Suprapubic skin (tissue), 3 donors: ENCODE measurements at regions not wholly inside any gene's neighbourhood (a gene's known extent, or its start where the extent isn't known, plus 50 kb on each side); places are given as distances from the start of the nearest gene placed in this dataset.

ENCODE experiments used
- CTCF ChIP-seq, 2 donors: fragments of 200-600 bp in 1 of 2; fragments of 450-650 bp in 1 of 2; sonication (generic) in 1 of 2; IDR thresholded peaks; one replicate each; pipeline ENCODE4 v1.5.1; 2016 to 2019; ENCODE audit warnings: antibody characterized with exemption in 2 of 2, mild to moderate bottlenecking in 1 of 2, moderate library complexity in 1 of 2
- EP300 ChIP-seq: sonication (generic); formaldehyde crosslinking; IDR thresholded peaks from one replicate; pipeline ENCODE4 v1.6.1; 2017; ENCODE audit warnings: antibody characterized with exemption
- POLR2A ChIP-seq, 2 donors: fragments of 450-650 bp; IDR thresholded peaks; one replicate each; pipeline ENCODE4 v1.6.1; 2017; ENCODE audit warnings: antibody characterized with exemption in 2 of 2, mild to moderate bottlenecking in 2 of 2, moderate library complexity in 2 of 2

- no peak for TF ChIP-seq EP300
- no peak for TF ChIP-seq CTCF (IDR thresholded peaks at IDR 0.05)
- no peak for TF ChIP-seq POLR2A (IDR thresholded peaks at IDR 0.05)
Measured at GRCh38 chr21:23886828-23887724, 1720.2 kb downstream of the MRPL39 start.
